OCI-LY3 (cell line): ENCODE measurements at regions not wholly inside any gene's neighbourhood (a gene's known extent, or its start where the extent isn't known, plus 50 kb on each side); places are given as distances from the start of the nearest gene placed in this dataset.

ENCODE experiments used
- CTCF ChIP-seq: fragments of 200-600, 300-600 bp; sonication (generic); IDR thresholded peaks from 2 replicates; pipeline ENCODE4 v1.5.1; 2014; ENCODE audit warnings: antibody characterized with exemption, low read length, low read depth
- EZH2phosphoT487 ChIP-seq: fragments of 200-600 bp; shearing (Covaris generic); IDR thresholded peaks from 2 replicates; pipeline ENCODE4 v1.6.1; 2018; ENCODE audit warnings: antibody characterized with exemption, mixed run types, low read depth

- TF ChIP-seq CTCF: no peak
- no peak for TF ChIP-seq EZH2phosphoT487
Measured at GRCh38 chr12:16863742-16864141, 257.8 kb upstream of the LMO3 start.
